ENCODE measurements at regions not wholly inside any gene's neighbourhood (a gene's known extent, or its start where the extent isn't known, plus 50 kb on each side); places are given as distances from the start of the nearest gene placed in this dataset.
"Not testable (repeated sequence)": the region's sequence is repeated elsewhere in the genome, so short reads cannot be mapped to it uniquely, and the experiment has no call there.

DNA sequence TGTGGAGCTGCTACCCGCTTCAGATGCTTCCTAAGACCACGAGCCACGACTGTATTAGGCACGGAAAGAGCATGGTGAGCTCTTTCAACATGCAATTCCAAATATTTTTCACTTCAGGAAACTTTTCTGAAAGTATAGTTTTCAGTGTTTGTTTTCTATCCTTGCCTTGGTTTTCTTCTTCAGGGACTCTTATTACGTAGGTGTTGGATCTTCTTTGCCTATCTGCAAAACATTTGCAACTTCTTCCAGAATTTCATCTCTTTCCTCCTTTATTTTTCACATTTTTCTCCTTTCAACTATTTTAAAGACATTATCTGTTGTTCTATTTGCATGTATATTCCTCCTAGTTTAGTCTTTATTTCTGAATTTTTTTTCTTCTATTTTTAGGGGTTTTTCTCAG lies 148.9 kb upstream of the LSM14A start:
- DNase-seq, result no peak

DNA sequence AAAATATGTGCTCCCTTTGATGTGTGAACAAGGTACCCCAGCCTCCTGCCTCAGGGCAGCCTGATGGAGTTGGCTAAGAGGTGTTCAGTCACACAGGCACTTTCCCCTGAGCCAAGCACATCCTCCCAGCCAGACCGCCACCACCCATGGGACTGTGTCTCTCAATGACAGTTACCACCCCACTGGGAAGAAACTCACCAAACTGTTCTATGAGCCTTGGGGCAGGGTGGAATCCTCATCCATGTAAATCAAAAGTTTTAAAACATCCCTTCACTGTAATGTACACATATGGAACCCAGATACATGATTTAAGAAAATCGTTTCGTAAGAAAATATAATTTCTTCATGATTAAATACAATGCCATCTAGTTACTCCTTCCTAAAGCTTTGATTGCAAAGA lies 138.4 kb upstream of the LSM14A start:
- no peak for DNase-seq

DNA sequence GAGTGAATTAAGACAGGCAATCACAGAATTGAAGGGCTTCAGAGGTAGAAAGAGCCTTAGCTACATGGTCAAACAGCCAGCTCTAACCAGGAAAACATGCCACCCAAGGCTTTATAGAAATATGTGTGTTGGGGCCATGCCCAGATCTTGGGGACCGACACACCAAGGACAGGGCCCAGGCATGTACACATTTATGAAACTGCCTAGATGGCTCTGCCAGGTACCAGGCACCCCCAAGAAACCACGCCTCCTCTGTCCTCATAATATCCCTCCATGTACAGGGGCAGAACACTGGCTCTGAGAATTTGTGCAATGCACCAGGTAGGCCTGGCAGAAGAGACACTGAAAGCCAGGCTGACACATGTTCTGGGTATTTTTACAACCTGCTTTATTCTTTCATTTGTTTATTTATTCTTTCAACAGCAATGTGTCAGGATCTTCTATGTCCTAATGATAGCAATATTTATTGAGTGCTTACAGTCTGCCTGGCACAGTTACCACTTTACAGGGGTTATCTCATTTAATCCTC lies 137.9 kb upstream of the LSM14A start:
- DNase-seq, result no peak

DNA sequence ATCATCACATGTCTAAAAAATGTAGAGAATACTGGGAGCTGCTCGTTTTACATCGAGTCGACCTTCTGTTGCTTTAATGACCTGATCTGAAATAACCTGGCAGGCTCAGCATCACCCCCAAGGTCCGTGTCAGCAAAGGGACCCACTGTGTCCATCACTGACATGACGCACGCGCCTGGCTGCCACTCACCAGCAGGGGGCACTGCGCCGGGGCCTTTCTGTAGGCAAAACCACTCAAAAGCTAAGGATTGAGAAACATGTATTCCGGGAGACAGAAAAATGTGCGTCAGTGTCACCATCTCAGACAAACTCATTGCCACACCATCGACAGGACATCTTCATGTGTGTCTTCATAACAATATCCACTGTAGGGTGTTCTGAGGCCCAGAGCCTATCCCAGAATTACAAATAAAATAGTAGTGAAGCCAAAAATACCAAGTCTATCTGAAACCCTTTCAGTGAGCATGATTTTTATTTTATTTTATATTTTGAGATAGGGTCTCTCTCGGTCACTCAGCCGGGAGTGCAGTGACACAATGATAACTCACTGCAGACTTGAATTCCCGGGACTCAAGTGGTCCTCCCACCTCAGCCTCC lies 130.3 kb upstream of the LSM14A start:
- DNase-seq, result peak in 44 of 51 donors; percentile 1 to 78 (median 31)

DNA sequence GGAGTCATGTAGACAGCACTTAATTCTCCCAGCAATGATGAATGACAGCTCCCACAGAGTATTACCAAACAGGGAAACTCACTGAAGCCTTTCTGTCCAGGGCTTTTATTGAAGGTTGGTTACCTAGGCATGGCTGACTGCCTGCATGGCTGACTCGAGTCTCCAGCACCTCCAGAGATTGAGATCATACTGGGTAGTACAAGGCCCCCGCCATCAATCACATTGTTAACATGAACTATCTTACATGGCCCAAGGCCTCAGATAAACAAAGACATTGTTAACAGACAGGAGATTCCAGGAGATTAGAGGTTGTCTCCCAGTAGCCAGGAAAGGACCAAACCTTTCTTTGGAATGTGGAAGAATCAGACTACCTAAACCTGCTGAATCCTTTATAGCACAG lies 128.3 kb upstream of the LSM14A start:
- no peak for DNase-seq

DNA sequence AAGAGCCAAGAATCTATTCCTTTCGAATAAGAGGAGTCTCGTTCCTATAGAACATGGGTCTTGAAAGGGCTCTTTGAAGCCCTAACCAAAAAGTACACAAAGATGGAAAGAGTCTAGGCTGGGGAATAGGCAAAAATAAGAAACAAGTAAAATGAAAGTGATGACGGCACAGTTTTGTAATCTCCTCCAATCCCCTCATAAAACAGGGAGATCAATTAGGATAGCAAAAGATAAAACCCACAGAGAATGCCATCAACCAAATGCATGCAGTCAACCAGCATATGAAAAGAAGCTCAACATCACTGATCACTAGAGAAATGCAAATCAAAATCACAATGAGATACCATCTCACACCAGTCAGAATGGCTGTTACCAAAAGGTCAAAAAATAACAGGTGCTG lies 122.4 kb upstream of the LSM14A start:
- no peak for DNase-seq

DNA sequence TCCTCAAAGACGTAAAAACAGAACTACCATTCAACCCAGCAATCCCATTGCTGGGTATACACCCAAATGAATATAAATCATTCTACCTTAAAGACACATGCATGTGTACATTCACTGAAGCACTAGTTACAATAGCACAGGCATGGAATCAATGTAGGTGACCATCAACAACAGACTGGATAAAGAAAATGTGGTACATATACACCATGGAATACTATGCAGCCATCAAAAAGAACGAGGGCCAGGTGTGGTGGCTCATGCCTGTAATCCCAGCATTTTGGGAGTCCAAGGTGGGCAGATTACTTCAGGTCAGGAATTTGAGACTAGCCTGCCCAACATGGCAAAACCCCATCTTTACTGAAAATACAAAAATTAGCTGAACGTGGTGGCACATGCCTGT lies 121.9 kb upstream of the LSM14A start:
- not testable (repeated sequence) for DNase-seq

DNA sequence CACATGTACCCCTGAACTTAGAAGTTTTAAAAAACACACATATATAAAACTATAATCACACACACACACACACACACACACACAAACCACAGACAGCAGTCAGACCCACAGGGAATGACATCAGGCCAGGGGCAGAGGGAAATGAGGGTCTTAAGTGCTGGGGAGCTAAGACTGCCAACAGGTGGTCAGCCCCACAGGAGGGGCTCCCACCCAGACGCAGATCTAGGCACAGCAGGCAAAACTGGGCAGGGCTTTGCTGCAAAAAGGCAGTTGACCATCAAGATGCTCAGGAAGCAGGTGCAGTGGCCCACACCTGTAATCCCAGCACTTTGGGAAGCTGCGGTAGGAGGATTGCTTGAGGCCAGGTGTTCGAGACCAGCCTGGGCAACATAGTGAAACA lies 121.0 kb upstream of the LSM14A start:
- no peak for DNase-seq

DNA sequence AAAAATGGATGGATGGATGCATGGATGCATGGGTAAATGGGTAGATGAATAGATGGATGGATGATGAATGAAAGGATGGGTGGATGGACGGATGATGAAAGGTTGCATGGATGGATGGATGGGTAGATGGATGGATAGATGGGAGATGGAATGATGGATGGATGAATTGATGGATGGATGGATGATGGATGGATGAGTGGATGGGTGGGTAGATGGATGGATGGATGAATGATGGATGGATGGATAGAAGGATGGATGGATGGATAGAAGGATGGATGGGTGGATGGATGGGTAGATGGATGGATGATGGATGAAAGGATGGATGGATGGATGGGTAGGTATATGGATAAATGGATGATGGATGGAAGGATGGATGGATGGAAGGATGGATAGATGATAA lies 115.1 kb upstream of the LSM14A start:
- no peak for DNase-seq

DNA sequence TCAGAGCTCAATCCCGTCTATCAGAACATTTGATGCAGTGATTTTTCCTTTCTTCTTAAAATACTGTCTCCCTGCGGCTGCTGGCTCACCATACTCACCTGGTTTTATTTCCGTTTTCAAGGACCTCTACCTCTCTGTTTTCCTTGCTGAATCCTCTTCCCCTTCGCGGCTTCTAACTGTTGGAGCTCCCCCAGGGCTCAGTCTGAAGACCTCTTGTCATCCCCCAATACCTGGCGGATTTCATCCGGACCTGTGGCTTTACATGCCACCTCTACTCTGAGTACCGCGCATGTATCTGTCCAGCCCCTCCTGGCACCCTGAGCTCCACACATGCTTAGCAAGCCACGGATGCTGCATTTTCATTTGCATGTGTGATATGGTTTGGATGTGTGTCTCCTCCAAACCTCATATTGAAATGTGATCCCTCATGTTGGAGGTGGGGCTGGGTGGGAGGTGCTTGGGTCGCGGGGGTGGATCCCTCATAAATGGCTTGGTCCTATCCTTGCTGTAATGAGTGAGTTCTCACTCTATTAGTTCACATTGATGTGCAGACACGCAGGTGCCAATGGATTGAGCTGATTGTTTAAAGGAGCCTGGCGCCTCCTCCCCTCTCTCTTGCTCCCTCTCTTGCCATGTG lies 106.2 kb upstream of the LSM14A start:
- DNase-seq, result no peak

DNA sequence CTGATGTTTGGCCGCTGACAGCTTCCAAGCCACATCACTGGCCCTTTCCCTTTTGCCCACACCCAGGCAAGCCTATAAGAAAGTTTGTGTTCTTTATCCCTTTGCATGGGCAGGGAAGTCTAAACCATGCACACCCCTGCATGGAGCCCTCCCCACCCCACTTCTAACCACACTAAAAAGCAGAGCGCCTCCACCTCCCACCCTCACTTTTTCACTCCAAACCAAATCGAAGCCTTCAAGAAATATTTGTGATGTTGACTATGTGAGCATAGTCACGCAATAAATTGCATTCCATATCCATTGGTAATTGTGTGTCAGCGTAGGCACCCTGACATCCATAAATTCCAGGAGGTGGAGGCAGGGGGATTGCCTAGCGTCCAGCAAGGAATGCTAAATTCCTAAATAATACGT lies 104.4 kb upstream of the LSM14A start:
- no peak for DNase-seq

DNA sequence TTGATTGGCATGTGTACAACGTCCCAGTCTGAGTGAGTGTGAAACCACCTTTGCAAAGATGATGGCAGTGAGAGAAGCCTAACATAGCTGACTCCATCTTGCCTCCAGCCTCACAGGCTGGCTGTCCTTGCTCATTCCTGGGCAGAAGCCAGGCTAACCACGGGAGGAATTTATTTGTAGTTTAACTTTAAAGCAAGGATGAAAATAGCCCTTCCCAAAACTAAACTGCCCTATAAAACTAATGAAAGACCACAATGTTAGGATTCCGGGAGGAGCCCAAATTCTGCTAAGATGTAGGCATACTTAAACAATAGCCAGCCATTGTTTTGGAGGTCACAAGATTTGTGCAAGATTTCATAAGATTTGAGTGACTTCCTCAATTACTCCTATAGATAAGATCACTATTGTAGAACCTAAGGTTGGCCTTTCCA lies 96.6 kb upstream of the LSM14A start:
- no peak for DNase-seq

DNA sequence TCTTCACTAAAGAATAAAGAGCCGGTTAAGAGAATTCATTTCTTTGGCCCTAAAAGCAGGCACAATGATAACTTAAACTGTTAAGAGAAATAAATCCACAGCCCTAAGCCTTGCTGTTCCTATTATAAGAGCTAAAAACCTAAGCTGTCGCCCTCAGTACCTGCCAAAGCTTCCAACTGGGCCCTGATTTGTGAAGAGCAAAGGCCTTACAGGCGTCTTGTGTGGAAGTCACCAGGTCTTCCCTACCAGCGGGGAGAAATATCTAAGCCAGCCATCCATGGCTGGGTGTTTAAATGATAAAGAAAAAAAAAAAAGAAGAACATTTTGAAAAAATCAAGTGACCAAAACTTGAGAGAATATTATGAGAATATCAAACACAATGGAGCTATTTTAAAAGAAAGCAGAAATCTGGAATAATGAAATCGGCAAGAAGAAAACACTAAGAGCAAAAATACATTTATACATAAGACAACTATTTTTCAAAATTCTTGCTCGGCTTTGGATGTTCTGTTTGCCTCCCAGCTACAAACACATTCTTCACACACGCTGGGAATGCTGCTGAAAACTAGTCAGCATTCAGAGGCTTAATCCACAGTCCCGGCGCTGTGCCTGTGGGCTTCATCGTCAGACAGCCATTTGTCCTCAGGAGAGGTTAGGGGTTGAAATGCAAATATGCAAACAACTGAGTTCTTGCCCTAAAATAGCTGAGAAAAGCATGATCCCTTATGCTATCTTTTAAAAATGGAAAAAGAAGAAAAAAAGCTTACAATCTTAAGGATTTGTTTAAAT lies 89.8 kb upstream of the LSM14A start:
- peak in 10 of 51 donors; percentile 2 to 29 (median 6) for DNase-seq

DNA sequence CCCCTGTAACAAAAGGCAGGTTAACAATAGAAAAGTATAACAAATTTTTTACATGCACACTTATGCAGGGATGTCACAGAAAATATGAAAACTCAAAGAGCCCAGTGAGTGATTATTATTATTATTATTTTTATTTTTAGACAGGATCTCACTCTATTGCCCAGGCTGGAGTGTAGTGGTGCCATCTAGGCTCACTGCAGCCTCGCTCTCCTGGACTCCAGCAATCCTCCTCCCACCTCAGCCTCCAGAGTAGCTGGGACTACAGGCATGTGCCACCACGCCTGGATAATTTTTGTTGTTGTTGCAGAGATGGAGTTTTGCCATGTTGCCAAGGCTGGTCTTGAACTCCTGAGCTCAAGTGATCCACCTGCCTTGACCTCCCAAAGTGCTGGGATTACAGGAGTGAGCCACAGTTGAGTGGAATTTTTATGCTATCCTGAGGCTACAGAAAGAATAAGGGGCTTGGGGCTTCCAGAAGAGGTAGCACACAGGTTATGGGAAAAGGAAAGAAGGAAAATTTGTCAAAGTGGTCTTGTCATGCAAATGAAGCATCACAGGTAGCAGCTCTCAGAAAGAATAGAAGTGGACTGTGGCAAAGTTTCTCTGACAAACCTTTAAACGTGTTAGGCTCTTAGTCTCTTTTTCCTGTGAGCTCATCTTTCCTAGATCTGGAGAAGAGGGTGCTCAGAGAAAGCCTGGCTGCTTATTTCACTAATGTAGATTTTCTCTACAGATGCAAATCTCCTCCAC lies 87.7 kb upstream of the LSM14A start:
- DNase-seq, result no peak

DNA sequence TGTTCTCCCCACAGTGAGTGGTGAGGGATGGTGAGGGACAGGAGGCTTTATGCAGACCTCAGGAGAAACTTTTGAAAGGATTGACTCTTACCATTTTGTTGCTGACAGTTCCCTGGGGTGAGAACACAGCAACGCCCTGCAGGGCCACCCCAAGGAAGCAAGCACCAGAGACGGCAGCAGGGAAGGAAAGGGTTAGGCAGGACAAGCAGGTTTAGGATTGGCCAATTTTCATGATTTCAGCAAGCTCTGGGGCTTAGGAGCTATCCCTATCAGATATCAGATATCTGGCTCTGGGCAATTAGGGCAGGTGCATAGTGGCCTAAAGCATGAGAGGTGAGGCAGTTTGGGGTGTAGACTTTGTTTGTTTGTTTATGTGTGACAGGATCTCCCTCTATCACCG lies 87.0 kb upstream of the LSM14A start:
- DNase-seq, result no peak

DNA sequence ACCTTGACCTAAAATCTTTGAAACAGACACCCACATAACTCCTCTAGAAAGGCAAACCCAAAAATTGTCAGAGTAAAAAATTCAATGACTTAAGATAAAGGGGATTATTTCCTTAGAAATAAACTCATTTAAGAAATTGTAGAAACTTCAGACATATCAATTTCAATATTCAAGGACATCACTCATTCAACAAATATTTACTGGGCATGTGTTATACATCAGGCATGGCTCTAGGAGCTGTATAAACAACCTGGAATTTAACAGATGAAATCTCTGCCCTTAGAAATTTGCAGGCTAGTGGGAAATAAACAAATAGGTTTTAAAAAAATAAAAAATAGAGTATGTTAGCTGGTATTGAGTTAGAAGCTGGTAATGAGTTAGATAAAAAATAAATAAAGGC lies 84.0 kb upstream of the LSM14A start:
- no peak for DNase-seq

DNA sequence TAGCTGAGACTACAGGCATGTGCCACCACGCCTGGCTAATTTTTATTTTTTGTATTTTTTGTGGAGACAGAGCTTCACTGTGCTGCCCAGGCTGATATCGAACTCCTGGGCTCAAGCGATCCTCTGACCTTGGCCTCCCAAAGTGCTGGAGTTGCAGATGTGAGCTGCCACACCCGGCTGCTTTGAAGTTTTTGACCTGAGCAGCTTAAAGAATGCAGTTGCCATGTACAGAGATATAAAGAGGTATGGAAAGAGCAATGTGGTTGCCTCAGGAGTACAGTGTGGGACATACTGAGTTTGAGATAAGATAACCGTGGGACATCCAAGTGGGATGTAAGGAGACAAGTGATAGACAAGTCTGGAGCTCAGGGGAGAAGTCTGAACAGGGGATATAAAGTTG lies 82.7 kb upstream of the LSM14A start:
- no peak for DNase-seq

DNA sequence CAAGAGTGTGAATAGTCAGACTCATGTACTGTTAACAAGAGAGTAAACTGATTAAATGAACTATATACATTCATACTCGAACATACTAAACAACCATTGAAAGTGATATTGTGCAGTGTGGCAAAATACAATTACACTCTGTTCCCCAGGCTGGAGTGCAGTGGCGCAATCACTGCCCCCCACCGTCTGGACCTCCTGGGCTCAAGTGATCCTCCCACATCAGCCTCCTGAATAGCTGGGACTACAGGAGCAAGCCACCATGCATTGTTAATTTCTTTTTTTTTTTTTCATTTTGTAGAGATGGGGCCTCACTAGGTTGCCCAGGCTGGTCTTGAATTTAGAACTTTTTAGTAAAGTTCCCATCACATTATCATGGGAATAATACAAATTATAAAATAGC lies 77.3 kb upstream of the LSM14A start:
- no peak for DNase-seq

DNA sequence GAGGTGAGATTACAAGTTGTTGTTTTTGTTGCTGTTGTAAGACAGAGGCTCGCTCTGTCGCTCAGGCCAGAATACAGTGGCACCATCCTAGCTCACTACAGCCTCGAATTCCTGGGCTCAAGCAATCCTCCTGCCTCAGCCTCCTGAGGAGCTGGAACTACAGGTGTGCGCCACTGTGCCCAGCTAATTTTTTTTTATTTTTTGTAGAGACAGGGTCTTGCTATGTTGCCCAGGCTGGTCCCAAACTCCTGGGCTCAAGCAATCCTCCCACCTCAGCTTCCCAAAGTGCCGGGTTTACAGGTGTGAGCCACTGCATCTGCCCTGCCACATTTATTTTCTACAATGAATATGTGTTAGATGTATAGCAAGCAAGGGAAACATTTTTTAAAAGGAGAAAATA lies 76.9 kb upstream of the LSM14A start:
- DNase-seq, result not testable (repeated sequence)

DNA sequence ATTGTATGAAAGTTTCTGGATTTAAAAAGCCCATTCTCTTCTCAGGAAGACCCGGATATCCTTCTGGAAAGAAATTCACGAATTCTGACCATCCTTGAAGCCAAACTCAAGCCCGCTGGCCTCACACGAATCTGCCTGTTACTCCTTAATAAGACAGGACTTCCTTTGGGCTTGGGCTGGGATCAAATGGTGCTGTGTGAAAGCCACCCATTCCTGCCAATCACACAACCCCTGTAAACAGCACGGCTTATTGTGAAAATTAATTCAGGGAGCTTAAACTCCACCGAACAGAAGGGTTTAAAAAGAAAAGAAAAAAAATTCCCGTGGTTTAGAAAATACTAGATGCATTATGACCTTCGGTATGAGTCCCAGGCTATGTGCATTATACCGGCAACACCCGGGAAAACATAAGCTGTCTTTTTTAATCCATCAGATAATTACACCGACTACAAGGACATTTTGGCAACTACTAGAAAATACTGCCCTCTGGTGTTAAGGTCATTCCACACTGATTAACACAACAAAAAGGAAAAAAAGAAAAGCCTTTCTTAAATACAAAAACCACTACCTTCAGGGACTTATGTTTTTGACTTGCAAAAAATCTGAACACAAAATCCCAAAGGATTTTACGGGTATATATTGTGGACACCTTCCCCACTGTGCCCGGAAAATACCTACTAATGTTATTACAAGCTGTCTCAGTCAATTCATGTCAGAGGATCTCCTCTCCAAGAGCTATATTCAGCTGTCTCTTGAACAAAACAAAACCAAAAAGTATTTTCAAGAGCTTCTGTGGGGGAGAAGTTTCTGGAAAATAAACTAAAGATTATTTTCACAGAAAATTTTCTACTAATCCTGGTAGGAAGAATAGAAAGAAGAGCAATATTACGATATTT lies 76.0 kb upstream of the LSM14A start:
- DNase-seq, result peak in 4 of 51 donors; percentile 2 to 40 (median 8)

DNA sequence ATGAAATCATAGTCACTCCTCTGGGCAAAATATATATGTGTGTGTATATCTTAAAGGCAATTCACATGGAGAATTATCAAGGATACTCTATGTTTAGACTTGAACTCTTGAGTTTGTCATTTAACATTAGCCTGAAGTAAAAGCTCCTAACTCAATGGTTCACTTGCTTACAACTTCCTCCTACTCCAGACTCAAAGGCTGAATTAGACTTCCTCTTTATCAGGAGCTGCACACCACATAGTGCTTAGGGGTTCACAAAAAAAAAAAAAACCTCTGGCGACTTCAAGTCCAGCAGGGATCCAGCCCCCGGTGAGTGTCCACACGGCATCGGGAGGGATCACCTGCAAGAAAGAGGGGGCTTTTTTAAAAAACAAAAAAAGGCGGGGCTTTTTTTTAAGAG lies 68.2 kb upstream of the LSM14A start:
- DNase-seq, result no peak

Measured in hypothalamus (tissue), 51 donors.